GM19324 (cell line): ENCODE measurements at regions not wholly inside any gene's neighbourhood (a gene's known extent, or its start where the extent isn't known, plus 50 kb on each side); places are given as distances from the start of the nearest gene placed in this dataset.

Experiments used
- ATAC-seq: cut with Tn5 transposase; IDR thresholded peaks from one replicate; pipeline ENCODE4 v1.9.1; 2021; ENCODE audit warnings: mild to moderate bottlenecking, moderate library complexity; ENCODE audit not compliant: unreplicated experiment, low FRiP score

- ATAC-seq: no peak
Observed at GRCh38 chr5:144103611-144104485, 66.6 kb downstream of the YIPF5 start.

GRCh38 chr5:144105371-144105770 lies 65.1 kb downstream of the YIPF5 start:
- ATAC-seq: no peak

- ATAC-seq: no peak
Observed at GRCh38 chr5:144108131-144108530, 62.3 kb downstream of the YIPF5 start.
